ENCODE measurements at regions not wholly inside any gene's neighbourhood (a gene's known extent, or its start where the extent isn't known, plus 50 kb on each side); places are given as distances from the start of the nearest gene placed in this dataset.

GRCh38 chr14:104472536-104473243 lies 106.9 kb upstream of the C14orf180 start:
- Histone ChIP-seq H3K4me3 (no peak overlapping the region), H3K27ac (no peak overlapping the region), H3K36me3 (no peaks in the 10 kb centered on the region), H3K27me3 (peaks cover 0 to 43% of the 10 kb centered on the region in 2 donors), H3K4me1 (no peaks in the 10 kb centered on the region), H3K9me3 (no peaks in the 10 kb centered on the region)
- TF ChIP-seq POLR2AphosphoS5 (IDR thresholded peaks at IDR 0.05) (no peak), POLR2A (IDR thresholded peaks at IDR 0.05) (no peak), CTCF (IDR thresholded peaks at IDR 0.05) (no peak)
- peak in 1 of 2 donors; percentile 50 for DNase-seq (ENCODE audit: low spot score in 2 of 2)
- intact Hi-C loops (cut with DNase I; ENCODE audit: low total_unique reads): no loop called here

- no peaks in the 10 kb centered on the region for H3K36me3 ChIP-seq
- H3K4me3 ChIP-seq: no peak overlapping the region
- peaks cover 0 to 43% of the 10 kb centered on the region in 2 donors for H3K27me3 ChIP-seq
- TF ChIP-seq POLR2A (IDR thresholded peaks at IDR 0.05) (no peak), POLR2AphosphoS5 (IDR thresholded peaks at IDR 0.05) (no peak), CTCF (IDR thresholded peaks at IDR 0.05) (no peak)
- H3K4me1 ChIP-seq: no peaks in the 10 kb centered on the region
- H3K9me3 ChIP-seq: no peaks in the 10 kb centered on the region
- DNase-seq (ENCODE audit: low spot score in 2 of 2): no peak
- H3K27ac ChIP-seq: no peak overlapping the region
- intact Hi-C loops (cut with DNase I; ENCODE audit: low total_unique reads): no loop called here
These were observed 106.4 kb upstream of the C14orf180 start for GRCh38 chr14:104473244-104473565.

GRCh38 chr14:104473649-104474494 lies 105.7 kb upstream of the C14orf180 start:
- Histone ChIP-seq H3K27ac (no peak overlapping the region), H3K27me3 (peaks cover 0 to 43% of the 10 kb centered on the region in 2 donors), H3K36me3 (no peaks in the 10 kb centered on the region), H3K9me3 (no peaks in the 10 kb centered on the region), H3K4me1 (no peaks in the 10 kb centered on the region), H3K4me3 (no peak overlapping the region)
- intact Hi-C loops (cut with DNase I; ENCODE audit: low total_unique reads): no loop called here
- peak in 1 of 2 donors; percentile 39 for DNase-seq (ENCODE audit: low spot score in 2 of 2)
- no peak for TF ChIP-seq POLR2AphosphoS5 (IDR thresholded peaks at IDR 0.05)
- no peak for TF ChIP-seq POLR2A (IDR thresholded peaks at IDR 0.05)
- no peak for TF ChIP-seq CTCF (IDR thresholded peaks at IDR 0.05)

GRCh38 chr14:104474495-104475213 lies 104.9 kb upstream of the C14orf180 start:
- H3K9me3 ChIP-seq: no peaks in the 10 kb centered on the region
- no peaks in the 10 kb centered on the region for H3K4me1 ChIP-seq
- no peaks in the 10 kb centered on the region for H3K36me3 ChIP-seq
- no peak overlapping the region for H3K27ac ChIP-seq
- DNase-seq (ENCODE audit: low spot score in 2 of 2): no peak
- no peak for TF ChIP-seq CTCF (IDR thresholded peaks at IDR 0.05)
- no peak for TF ChIP-seq POLR2A (IDR thresholded peaks at IDR 0.05)
- no peak for TF ChIP-seq POLR2AphosphoS5 (IDR thresholded peaks at IDR 0.05)
- intact Hi-C loops (cut with DNase I; ENCODE audit: low total_unique reads): no loop called here
- peaks cover 0 to 43% of the 10 kb centered on the region in 2 donors for H3K27me3 ChIP-seq
- H3K4me3 ChIP-seq: no peak overlapping the region

All from breast epithelium (tissue), 4 donors.